ENCODE measurements at regions not wholly inside any gene's neighbourhood (a gene's known extent, or its start where the extent isn't known, plus 50 kb on each side); places are given as distances from the start of the nearest gene placed in this dataset.

DNA sequence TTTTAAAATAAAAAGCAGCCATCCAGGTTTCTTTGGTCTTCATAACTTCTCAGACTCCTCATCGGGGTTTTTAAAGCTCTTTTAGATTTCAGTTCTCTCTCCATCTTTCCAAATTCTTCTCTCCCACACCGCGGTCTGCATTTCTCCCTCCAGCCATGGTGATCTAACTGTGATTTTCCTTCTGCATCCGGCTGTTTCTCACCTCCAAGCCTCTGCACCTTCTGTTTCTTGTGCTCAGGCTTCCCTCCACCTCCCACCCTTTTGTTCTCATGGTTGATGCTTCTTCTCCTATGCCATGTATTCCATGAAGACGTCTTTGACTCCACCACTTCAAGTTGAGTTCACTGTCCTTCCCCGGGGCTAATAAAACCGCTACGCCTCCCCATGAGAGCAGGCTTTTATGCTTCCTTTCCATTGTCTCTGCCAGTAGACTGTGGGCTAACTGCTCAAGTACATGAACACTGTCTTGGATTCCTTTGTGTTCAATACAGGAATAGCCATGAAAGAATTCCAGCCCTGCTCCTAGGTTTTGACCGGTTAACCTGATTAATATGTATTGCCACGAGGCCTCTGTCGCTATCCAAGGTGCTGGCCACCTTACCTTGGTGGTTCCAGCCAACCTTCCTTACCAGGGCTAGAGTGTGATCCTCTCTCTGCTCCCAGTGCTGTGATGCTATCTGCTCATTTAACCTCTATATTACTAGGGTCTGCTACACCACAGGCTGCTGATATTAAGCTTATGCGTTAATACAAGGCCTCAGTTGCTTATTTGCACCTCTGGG, 625.1 kb downstream of the HS3ST4 start:
- no peaks in the 10 kb centered on the region for H3K4me1 ChIP-seq (ENCODE audit: control insufficient read depth, low read length)
- no peaks in the 10 kb centered on the region for H4K20me1 ChIP-seq (ENCODE audit: control insufficient read depth, insufficient read depth, low read depth, low read length)
- H3K36me3 ChIP-seq (ENCODE audit: control insufficient read depth, low read length), result no peaks in the 10 kb centered on the region
- H3K9me3 ChIP-seq (ENCODE audit: control insufficient read depth, insufficient read depth, low read length), result no peaks in the 10 kb centered on the region
- H3K9me2 ChIP-seq (replicated peaks; ENCODE audit: control insufficient read depth, low read length), result no peaks in the 10 kb centered on the region
- H3K27me3 ChIP-seq (ENCODE audit: control insufficient read depth, low read length), result no peaks in the 10 kb centered on the region
- no peak overlapping the region for H3K27ac ChIP-seq (ENCODE audit: low read depth, low read length)
- no peaks in the 10 kb centered on the region for H3F3A ChIP-seq (ENCODE audit: control insufficient read depth, insufficient read depth)
- no peak overlapping the region for H3K4me3 ChIP-seq (ENCODE audit: low read length)
- no peaks in the 10 kb centered on the region for H3K79me2 ChIP-seq (ENCODE audit: control insufficient read depth, low read length)
- H3K4me2 ChIP-seq (ENCODE audit: low read length), result no peak overlapping the region
- TF ChIP-seq EZH2phosphoT487 (IDR thresholded peaks at IDR 0.05; ENCODE audit: borderline replicate concordance, low read length), result no peak
- TF ChIP-seq, protein P1, sequence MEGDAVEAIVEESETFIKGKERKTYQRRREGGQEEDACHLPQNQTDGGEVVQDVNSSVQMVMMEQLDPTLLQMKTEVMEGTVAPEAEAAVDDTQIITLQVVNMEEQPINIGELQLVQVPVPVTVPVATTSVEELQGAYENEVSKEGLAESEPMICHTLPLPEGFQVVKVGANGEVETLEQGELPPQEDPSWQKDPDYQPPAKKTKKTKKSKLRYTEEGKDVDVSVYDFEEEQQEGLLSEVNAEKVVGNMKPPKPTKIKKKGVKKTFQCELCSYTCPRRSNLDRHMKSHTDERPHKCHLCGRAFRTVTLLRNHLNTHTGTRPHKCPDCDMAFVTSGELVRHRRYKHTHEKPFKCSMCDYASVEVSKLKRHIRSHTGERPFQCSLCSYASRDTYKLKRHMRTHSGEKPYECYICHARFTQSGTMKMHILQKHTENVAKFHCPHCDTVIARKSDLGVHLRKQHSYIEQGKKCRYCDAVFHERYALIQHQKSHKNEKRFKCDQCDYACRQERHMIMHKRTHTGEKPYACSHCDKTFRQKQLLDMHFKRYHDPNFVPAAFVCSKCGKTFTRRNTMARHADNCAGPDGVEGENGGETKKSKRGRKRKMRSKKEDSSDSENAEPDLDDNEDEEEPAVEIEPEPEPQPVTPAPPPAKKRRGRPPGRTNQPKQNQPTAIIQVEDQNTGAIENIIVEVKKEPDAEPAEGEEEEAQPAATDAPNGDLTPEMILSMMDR (IDR thresholded peaks at IDR 0.05; ENCODE audit: low read depth, low read length, poor library complexity, severe bottlenecking), result no peak

DNA sequence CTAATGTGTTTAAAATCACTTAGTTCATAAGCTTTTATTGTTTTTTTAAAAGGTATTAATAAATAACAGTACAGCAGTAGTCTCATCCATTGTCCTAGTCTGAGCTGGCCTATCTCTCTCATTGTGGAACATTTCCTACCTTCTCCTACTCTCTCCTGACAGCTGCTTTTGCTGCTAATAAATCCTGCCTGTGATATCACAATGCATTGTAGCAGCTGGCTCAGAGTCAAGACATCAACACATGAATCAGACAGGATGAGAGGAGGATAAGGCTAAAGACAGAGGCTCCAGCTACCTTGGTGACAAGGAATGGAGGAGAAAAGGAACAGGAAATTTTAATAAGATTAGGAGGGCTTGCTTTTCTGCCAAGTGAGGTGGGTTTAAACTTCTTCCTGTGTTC, 626.1 kb downstream of the HS3ST4 start:
- Histone ChIP-seq H3K27me3 (ENCODE audit: control insufficient read depth, low read length) (no peaks in the 10 kb centered on the region), H4K20me1 (ENCODE audit: control insufficient read depth, insufficient read depth, low read depth, low read length) (no peaks in the 10 kb centered on the region), H3K79me2 (ENCODE audit: control insufficient read depth, low read length) (no peaks in the 10 kb centered on the region), H3K36me3 (ENCODE audit: control insufficient read depth, low read length) (no peaks in the 10 kb centered on the region), H3K4me3 (ENCODE audit: low read length) (no peak overlapping the region), H3K4me1 (ENCODE audit: control insufficient read depth, low read length) (no peaks in the 10 kb centered on the region), H3K9me2 (replicated peaks; ENCODE audit: control insufficient read depth, low read length) (no peaks in the 10 kb centered on the region), H3K4me2 (ENCODE audit: low read length) (no peak overlapping the region), H3K9me3 (ENCODE audit: control insufficient read depth, insufficient read depth, low read length) (no peaks in the 10 kb centered on the region), H3K27ac (ENCODE audit: low read depth, low read length) (no peak overlapping the region), H3F3A (ENCODE audit: control insufficient read depth, insufficient read depth) (no peaks in the 10 kb centered on the region)
- TF ChIP-seq, protein P1 (IDR thresholded peaks at IDR 0.05; ENCODE audit: low read depth, low read length, poor library complexity, severe bottlenecking), result no peak
- no peak for TF ChIP-seq EZH2phosphoT487 (IDR thresholded peaks at IDR 0.05; ENCODE audit: borderline replicate concordance, low read length)

DNA sequence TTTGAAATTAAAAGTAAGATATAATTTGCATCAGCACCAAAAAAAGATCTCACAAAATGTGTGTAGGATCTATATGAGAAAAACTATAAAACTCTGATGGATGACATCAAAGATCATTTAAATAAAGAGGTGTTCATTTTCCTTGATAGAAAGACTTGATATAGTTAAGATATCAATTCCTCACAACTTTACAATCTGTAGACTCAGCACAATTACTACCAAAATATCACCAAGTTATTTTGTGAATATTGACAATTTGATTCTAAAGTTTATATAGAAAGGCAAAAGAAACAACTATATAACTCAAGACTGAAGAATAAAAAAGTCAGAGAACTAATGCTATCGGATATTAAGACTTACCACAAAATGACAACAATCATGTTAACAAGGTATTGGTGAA, 638.9 kb downstream of the HS3ST4 start:
- TF ChIP-seq EZH2phosphoT487 (IDR thresholded peaks at IDR 0.05; ENCODE audit: borderline replicate concordance, low read length), result no peak
- TF ChIP-seq, protein P1 (IDR thresholded peaks at IDR 0.05; ENCODE audit: low read depth, low read length, poor library complexity, severe bottlenecking), result no peak
- Histone ChIP-seq H3K27ac (ENCODE audit: low read depth, low read length) (no peak overlapping the region), H3K4me3 (ENCODE audit: low read length) (no peak overlapping the region), H3K27me3 (ENCODE audit: control insufficient read depth, low read length) (no peaks in the 10 kb centered on the region), H3K79me2 (ENCODE audit: control insufficient read depth, low read length) (no peaks in the 10 kb centered on the region), H3K9me2 (replicated peaks; ENCODE audit: control insufficient read depth, low read length) (no peaks in the 10 kb centered on the region), H3K4me2 (ENCODE audit: low read length) (no peak overlapping the region), H3K4me1 (ENCODE audit: control insufficient read depth, low read length) (no peaks in the 10 kb centered on the region), H3K9me3 (ENCODE audit: control insufficient read depth, insufficient read depth, low read length) (peaks cover 2% of the 10 kb centered on the region; the same call in 1 of the 2 replicates), H3K36me3 (ENCODE audit: control insufficient read depth, low read length) (no peaks in the 10 kb centered on the region), H3F3A (ENCODE audit: control insufficient read depth, insufficient read depth) (no peaks in the 10 kb centered on the region), H4K20me1 (ENCODE audit: control insufficient read depth, insufficient read depth, low read depth, low read length) (no peaks in the 10 kb centered on the region)
